ENCODE measurements at regions not wholly inside any gene's neighbourhood (a gene's known extent, or its start where the extent isn't known, plus 50 kb on each side); places are given as distances from the start of the nearest gene placed in this dataset.

GRCh38 chr22:48396091-48396784 lies 1431.4 kb downstream of the BRD1 start:
- Histone ChIP-seq H3K27ac (ENCODE audit: low read length) (no peak overlapping the region), H3K9me3 (ENCODE audit: control insufficient read depth, insufficient read depth, low read length) (no peaks in the 10 kb centered on the region), H3K36me3 (ENCODE audit: control insufficient read depth, insufficient read depth, low read length) (no peaks in the 10 kb centered on the region), H3K4me1 (ENCODE audit: control insufficient read depth, insufficient read depth, low read length) (no peaks in the 10 kb centered on the region), H3K4me3 (ENCODE audit: low read length) (no peak overlapping the region), H3K27me3 (ENCODE audit: control insufficient read depth, insufficient read depth, low read length) (no peaks in the 10 kb centered on the region)
- Mint-ChIP-seq H3K4me1 (no peaks in the 10 kb centered on the region), H3K27me3 (ENCODE audit: low read depth in 2 of 2) (peaks cover under 1 to 2% of the 10 kb centered on the region in 2 donors), H3K36me3 (no peaks in the 10 kb centered on the region), H3K4me3 (no peak overlapping the region), H3K9me3 (no peaks in the 10 kb centered on the region), H3K27ac (no peak overlapping the region)
- ATAC-seq (no peak), DNase-seq (no peak)
- 82% methylated on average over 18 of the region's 20 CpGs for WGBS (ENCODE audit: insufficient coverage)
- intact Hi-C loops (cut with micrococcal nuclease), result no loop called here
- TF ChIP-seq, protein P1, sequence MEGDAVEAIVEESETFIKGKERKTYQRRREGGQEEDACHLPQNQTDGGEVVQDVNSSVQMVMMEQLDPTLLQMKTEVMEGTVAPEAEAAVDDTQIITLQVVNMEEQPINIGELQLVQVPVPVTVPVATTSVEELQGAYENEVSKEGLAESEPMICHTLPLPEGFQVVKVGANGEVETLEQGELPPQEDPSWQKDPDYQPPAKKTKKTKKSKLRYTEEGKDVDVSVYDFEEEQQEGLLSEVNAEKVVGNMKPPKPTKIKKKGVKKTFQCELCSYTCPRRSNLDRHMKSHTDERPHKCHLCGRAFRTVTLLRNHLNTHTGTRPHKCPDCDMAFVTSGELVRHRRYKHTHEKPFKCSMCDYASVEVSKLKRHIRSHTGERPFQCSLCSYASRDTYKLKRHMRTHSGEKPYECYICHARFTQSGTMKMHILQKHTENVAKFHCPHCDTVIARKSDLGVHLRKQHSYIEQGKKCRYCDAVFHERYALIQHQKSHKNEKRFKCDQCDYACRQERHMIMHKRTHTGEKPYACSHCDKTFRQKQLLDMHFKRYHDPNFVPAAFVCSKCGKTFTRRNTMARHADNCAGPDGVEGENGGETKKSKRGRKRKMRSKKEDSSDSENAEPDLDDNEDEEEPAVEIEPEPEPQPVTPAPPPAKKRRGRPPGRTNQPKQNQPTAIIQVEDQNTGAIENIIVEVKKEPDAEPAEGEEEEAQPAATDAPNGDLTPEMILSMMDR (IDR thresholded peaks at IDR 0.05), result no peak

- ATAC-seq, result no peak
- no peaks in the 10 kb centered on the region for H3K9me3 Mint-ChIP-seq
- no peak for DNase-seq
- no peak overlapping the region for H3K4me3 ChIP-seq (ENCODE audit: low read length)
- TF ChIP-seq, protein P1 (IDR thresholded peaks at IDR 0.05), result no peak
- no peak overlapping the region for H3K4me3 Mint-ChIP-seq
- no peaks in the 10 kb centered on the region for H3K4me1 Mint-ChIP-seq
- no peaks in the 10 kb centered on the region for H3K4me1 ChIP-seq (ENCODE audit: control insufficient read depth, insufficient read depth, low read length)
- H3K27me3 Mint-ChIP-seq (ENCODE audit: low read depth in 2 of 2), result peaks cover 2 to 11% of the 10 kb centered on the region in 2 donors
- H3K27ac ChIP-seq (ENCODE audit: low read length), result no peak overlapping the region
- WGBS (ENCODE audit: insufficient coverage), result 90% methylated on average over 13 of the region's 13 CpGs
- H3K27me3 ChIP-seq (ENCODE audit: control insufficient read depth, insufficient read depth, low read length), result no peaks in the 10 kb centered on the region
- H3K36me3 Mint-ChIP-seq, result no peaks in the 10 kb centered on the region
- no peaks in the 10 kb centered on the region for H3K36me3 ChIP-seq (ENCODE audit: control insufficient read depth, insufficient read depth, low read length)
- H3K9me3 ChIP-seq (ENCODE audit: control insufficient read depth, insufficient read depth, low read length), result no peaks in the 10 kb centered on the region
- intact Hi-C loops (cut with micrococcal nuclease), result no loop called here
- no peak overlapping the region for H3K27ac Mint-ChIP-seq
Observed at GRCh38 chr22:48395201-48395600, 1432.5 kb downstream of the BRD1 start.

DNA sequence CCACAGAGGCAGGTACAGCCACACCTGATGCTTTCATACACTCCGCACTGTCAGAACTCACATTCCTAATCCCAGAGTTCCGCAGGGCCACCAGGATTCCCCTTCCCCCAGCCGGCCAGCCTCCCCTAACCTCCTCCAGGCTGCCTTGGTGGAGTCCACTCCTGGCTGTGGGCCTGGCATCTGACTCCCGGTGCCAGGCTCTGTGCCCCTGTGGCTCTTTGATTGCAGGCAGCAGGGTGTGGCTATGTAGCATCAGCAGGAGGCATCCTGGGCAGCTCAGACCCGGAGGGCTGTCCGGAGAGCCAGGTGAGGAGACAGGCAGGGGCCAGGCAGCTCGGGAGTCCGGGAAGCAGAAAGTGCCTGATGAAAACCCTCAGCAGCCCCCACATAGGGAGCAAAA lies 1432.9 kb downstream of the BRD1 start:
- DNase-seq (no peak), ATAC-seq (no peak)
- WGBS (ENCODE audit: insufficient coverage), result 82% methylated on average over 8 of the region's 8 CpGs
- TF ChIP-seq, protein P1 (IDR thresholded peaks at IDR 0.05), result no peak
- H3K4me1 ChIP-seq (ENCODE audit: control insufficient read depth, insufficient read depth, low read length), result no peaks in the 10 kb centered on the region
- Mint-ChIP-seq H3K36me3 (no peaks in the 10 kb centered on the region), H3K4me1 (no peaks in the 10 kb centered on the region), H3K27me3 (ENCODE audit: low read depth in 2 of 2) (peaks cover 2 to 15% of the 10 kb centered on the region in 2 donors), H3K4me3 (no peak overlapping the region), H3K9me3 (no peaks in the 10 kb centered on the region), H3K27ac (no peak overlapping the region)
- H3K9me3 ChIP-seq (ENCODE audit: control insufficient read depth, insufficient read depth, low read length), result no peaks in the 10 kb centered on the region
- H3K27ac ChIP-seq (ENCODE audit: low read length), result no peak overlapping the region
- no peaks in the 10 kb centered on the region for H3K27me3 ChIP-seq (ENCODE audit: control insufficient read depth, insufficient read depth, low read length)
- no peaks in the 10 kb centered on the region for H3K36me3 ChIP-seq (ENCODE audit: control insufficient read depth, insufficient read depth, low read length)
- H3K4me3 ChIP-seq (ENCODE audit: low read length), result no peak overlapping the region
- intact Hi-C loops (cut with micrococcal nuclease), result no loop called here

- H3K27me3 ChIP-seq (ENCODE audit: control insufficient read depth, insufficient read depth, low read length), result no peaks in the 10 kb centered on the region
- no peaks in the 10 kb centered on the region for H3K9me3 ChIP-seq (ENCODE audit: control insufficient read depth, insufficient read depth, low read length)
- H3K27ac ChIP-seq (ENCODE audit: low read length), result no peak overlapping the region
- Mint-ChIP-seq H3K36me3 (no peaks in the 10 kb centered on the region), H3K27me3 (ENCODE audit: low read depth in 2 of 2) (peaks cover 2 to 23% of the 10 kb centered on the region in 2 donors), H3K9me3 (no peaks in the 10 kb centered on the region), H3K4me1 (no peaks in the 10 kb centered on the region), H3K27ac (no peak overlapping the region), H3K4me3 (no peak overlapping the region)
- TF ChIP-seq, protein P1 (IDR thresholded peaks at IDR 0.05), result no peak
- WGBS (ENCODE audit: insufficient coverage), result 83% methylated on average over 10 of the region's 10 CpGs
- no peaks in the 10 kb centered on the region for H3K36me3 ChIP-seq (ENCODE audit: control insufficient read depth, insufficient read depth, low read length)
- no peak overlapping the region for H3K4me3 ChIP-seq (ENCODE audit: low read length)
- no peaks in the 10 kb centered on the region for H3K4me1 ChIP-seq (ENCODE audit: control insufficient read depth, insufficient read depth, low read length)
- intact Hi-C loops (cut with micrococcal nuclease), result no loop called here
- DNase-seq, result no peak
- no peak for ATAC-seq
Observed at GRCh38 chr22:48393885-48394284, 1433.8 kb downstream of the BRD1 start.
